ENCODE measurements at regions not wholly inside any gene's neighbourhood (a gene's known extent, or its start where the extent isn't known, plus 50 kb on each side); places are given as distances from the start of the nearest gene placed in this dataset.
"Not testable (repeated sequence)": the region's sequence is repeated elsewhere in the genome, so short reads cannot be mapped to it uniquely, and the experiment has no call there.

DNA sequence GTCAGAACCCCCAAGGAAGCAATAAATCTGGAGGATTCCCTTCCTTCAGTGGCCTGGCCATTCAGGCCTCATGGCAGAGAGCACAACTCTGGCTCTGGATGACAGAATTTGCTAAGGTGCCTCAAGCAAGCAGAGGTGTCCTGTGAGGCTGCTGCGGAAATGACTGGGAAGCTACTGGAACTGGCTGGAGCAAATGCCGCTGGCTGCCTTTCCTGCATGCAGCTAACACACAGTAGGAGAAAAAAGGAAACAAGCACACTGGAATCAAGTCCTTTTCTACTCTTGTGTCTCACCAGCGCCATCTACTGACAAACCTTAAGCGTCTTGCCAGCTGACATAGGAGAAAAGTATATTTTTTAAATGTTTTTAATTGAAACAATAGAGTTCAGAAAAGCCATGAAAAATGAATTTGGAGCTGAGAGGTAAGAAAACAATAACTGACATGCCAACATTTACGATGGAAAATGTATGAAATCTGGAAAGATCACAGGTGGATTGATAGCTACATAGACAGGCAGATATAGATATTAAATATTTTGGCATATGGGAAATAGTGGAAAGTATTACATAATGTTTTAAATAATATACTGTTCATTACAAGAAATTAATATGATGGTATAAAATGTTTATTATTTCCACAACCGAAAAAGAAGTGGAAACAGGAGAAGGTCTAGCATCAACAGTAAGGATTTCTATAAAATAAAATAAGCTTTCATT, 951.6 kb downstream of the ANKRD7 start:
- DNase-seq: peak; percentile 26

DNA sequence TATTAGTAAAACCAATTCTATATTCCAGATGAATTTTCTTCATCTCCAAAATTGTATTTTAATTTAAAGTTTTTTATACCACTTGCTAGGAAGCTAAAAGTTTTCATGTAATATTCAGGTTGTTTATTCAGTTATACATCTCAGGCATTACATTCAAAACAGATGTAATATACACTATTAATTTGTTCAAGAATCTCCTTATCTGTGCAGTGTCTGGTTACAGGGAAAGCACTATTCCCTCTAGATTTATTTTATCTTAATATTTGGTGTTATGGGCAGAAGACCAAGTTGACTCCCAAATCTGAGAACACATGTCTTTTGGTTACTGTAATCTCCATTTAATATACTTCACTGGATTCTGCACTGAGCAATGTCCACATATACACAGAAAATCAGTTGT, 953.4 kb downstream of the ANKRD7 start:
- no peak for DNase-seq

DNA sequence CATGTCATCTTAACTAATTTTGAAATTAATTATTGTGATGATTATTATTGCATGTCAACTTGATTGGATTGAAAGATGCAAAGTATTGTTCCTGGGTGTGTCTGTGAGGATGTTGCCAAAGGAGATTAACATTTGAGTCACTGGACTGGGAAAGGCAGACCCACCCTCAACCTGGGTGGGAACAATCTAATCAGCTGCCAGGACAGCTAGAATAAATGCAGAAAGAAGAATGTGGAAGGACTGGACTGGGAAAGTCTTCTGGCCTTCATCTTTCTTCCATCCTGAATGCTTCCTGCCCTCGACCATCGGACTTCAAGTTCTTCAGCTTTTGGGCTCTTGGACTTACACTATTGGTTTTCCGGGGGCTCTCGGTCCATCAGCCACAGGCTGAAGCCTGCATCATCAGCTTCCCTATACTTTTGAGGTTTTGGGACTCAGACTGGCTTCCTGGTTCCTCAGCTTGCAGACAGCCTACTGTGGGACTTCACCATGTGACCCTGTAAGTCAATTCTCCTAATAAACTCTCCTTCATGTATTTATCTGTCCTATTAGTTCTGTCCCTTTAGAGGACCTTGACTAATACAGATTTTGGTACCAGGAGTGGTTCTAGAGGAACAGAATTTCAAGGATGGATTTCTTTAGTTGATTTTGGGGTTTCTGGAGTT, 959.8 kb downstream of the ANKRD7 start:
- DNase-seq: no peak

DNA sequence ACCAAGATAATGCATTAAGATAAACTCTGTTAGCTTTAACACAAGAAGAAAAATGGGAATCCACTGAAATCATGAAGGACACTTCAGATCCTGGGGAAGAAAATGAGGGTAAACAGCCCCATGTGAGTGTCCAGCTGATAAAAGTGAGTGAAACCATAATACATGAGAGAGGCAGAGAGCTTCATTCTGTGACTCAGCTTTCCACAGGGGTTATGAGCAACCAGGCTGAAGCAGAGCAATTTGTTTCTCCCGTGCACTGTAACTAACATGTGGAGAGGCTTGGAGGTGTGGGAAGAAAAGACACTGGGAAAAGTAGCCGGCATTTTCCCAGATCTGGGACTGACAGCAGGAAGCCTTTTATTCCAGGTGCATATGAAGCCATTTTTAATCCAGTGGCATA, 971.7 kb downstream of the ANKRD7 start:
- DNase-seq: no peak

DNA sequence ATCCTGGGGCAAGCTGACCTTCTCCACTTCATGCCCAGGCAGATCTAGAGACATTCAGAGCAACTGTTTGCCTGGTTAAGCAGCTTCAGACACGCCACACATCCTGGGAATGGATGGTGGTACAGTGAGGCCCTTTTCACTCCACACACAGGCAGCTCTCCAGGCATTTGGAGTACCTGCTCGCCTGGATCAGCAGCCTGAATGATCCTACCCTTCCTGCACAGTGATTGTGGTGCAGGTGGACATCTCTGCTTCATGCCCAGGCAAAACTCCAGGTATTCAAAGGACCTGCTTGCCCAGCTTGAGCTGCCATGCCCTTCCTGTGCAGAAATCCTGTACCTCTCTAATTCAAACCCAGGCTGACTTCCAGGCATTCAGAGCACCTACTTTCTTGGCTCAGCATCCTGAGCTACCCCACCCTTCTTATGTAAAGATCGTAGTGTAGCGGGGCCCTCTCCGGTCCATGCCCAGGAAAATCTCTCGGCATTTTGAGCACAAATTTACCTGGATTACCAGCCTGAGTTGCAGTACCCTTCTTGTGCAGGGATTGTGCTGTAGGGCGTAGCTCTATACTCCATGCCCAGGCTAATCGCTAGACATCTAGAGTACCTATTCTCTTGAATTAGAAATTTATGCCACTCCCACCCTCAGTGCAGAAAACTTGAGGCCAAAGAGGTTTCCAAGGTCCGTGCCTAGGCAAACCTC, 972.8 kb downstream of the ANKRD7 start:
- DNase-seq: no peak

DNA sequence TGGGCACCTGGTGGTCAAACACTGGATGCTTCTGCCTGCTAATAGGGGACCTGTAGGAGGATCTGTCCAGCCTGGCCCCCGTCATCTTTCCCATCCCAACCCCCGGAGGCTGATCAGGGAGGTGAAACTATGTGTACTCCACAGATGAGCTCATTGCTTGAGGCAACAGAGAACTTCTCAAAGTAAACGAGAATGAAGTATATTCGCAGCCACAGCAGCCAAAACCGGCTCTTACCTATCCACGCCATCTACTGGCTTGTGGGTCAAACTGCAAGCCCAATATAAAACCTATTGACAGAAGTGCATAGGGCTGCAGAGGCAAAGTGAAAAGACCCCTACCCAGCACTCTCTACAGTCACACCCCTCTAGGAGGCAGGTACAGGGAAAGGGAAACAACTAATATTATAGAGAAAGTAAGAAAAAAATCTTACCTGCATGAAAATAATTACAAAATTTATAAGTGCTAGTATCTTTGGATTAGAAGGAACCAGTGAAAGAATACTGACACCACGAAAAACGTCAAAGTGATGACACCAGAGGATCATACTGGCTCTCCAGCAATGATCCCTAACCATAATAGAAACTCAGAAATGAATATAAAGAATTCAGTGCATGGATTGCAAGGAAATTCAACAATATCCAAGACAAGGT, 973.5 kb downstream of the ANKRD7 start:
- DNase-seq: peak; percentile 30

DNA sequence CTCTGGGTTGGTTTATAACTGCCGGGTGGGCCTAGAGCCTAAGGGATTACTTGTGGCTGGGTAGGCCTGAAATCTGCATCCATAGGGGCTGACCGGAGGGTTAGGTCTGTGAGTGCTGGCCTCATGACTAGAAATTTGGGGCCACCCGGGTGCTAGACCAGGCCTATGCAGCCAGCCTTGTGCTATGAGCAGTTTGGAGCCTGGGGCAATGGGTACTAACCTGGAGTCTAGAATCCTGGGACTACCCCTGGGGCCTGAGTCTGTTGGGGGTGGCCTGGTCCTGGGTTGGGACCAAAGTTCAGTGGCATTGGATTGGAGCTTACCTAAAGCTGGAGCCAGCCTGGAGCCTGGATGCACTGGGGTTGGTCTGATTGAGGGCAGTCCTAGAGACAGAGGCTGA, 995.2 kb downstream of the ANKRD7 start:
- no peak for DNase-seq

DNA sequence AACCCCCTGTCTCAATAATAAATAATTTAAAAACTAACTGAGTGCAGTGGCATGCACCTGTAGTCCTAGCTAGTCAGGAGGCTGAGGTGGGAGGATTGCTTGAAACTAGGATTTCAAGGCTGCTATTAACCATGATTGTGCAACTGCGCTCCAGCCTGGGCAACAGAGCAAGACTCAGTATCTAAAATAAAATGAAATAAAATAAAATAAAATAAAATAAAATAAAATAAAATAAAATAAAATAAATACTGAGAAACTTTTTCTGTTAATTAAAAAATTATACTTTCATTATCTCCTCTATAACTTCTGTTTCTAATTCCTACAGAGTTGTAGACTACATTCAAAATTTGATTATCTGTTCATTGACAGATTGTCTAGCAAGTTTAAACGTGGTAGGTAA, 999.4 kb downstream of the ANKRD7 start:
- no peak for DNase-seq

DNA sequence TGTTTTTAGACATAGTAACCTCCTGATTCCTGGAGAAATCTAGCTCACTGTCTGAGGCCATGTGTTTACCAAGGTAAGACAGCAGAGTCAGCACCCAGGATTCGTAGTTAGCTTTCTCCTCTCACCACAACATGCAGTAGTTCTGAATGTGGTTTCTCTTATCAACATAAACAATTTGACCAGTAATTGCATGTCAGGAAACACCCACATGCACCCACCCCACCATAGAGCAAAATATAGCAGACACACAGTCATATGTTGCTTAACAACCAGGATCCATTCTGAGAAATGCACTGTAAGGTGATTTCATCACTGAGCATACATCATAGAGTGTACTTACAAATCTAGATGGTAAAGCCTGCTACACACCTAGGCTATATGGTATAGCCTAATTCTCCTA, 1004.0 kb downstream of the ANKRD7 start:
- no peak for DNase-seq

DNA sequence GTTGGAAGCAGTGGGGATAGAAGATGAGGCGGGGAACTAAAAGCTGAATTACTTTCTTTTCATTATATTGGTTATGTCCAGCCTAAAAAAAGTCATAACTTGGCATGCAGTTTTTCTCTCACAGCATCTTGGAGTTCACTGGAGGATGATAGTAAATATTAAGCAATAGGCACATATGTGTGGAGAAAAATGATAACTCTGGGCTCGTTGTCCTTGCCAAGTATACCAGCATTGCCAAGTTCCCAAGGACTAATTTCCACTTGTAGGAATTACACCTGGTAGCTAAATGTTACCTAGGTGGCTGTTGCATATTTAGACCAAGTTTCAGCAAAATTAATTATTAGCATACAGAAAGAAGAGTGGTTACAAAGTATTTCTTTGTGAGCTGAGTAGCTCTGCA, 1007.6 kb downstream of the ANKRD7 start:
- no peak for DNase-seq

DNA sequence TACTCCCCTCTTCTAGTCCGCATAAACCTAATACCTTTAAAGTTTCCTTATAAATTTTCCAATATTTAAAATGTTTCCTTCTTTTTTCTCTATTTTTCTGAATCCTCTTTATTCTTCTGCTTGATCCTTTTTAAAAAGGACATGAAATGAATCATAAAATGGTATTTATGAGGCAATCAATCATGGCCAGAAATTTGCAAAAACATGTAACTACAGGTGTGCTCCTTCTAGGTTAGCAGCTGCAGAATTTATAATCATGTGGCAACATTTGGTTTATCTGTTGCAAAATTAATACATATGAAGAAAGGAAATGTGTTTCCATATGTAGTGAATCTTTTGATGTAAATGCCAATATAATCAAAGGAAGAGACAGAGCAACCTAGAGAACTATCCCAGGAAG, 1008.5 kb downstream of the ANKRD7 start:
- DNase-seq: no peak

DNA sequence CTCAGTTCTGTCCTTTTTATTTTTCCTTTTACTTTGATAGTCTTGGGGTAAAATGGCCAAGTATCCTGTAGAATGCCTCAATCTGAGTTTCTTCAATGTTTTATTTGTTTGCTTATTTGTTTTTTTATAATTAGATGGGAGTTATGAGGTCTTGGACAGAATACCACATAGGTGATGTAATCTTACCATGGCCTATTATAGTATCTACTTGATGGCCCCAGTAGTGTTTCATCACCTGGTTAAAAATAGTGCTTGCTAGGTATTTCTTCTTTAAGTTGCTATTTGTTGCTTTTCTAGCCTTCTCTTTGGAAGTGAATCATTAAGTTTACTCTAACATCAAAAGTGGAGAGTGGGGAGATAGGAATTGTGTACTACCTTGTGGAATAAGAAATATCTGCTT, 1020.0 kb upstream of the KCND2 start:
- no peak for DNase-seq

DNA sequence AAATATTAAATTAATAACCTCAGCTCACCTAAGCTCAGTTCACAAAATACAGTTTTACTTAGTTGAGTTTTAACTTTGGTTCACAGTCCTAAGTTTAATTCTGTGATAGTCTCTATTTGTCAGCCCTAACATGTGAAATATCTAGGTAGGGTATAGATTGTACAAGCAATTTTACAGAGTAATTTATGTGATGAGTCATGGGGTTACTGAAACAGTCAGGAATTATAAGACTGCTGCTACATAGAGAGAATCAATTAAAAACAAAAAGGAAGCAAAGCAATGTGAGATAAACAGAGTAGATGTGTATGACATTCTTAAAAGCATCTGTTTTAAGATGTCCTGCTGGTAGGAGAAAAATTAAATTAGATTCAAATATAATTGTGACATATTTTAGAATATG, 1018.2 kb upstream of the KCND2 start:
- DNase-seq: no peak

DNA sequence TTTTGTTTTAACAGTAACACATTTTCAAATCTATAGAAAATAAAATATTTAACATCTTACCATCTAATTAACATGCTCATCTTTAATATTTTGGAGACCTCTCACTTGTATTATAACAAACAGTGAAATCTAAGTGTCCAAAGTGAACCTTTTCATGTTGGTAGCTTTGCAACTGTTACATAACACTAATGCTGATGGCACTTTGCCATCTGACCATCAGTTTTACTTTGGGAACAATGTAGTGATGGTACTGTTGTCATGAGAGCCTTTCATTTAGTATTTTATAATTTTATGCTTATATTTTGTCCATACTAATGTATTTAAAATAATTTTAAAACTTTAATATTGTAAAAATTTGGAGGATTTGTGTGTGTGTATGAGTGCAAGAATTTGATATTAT, 1017.0 kb upstream of the KCND2 start:
- no peak for DNase-seq

DNA sequence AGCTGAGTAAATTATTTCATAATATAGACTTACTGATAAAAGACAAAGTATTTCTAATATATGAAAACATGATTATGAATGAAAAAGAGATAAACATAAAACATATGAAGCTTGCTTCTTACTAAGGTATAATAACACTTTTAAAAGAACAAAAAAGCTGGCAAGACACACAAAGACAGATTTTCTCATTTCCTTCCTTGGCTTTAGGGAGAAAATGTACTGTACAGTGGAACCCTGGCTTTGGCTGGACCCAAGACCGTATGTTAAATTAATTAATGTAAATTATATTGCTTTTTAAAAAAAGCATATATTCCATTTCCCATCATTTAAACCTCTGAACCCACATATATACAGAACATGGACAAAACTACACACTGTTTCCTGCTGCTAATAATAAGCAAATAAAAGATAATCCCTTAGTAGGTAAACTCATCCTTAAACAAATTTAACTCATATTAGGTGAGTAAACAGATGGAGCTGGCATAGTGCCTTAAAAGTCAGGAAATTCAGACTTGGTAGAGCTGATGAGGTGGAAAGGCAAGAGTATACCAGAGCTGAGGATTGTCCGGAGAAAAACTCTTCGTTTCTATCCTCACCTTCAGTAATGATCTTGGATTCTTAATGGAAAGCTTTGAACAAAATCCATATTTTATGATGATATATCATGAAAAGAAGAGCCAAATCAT, 1016.4 kb upstream of the KCND2 start:
- no peak for DNase-seq

DNA sequence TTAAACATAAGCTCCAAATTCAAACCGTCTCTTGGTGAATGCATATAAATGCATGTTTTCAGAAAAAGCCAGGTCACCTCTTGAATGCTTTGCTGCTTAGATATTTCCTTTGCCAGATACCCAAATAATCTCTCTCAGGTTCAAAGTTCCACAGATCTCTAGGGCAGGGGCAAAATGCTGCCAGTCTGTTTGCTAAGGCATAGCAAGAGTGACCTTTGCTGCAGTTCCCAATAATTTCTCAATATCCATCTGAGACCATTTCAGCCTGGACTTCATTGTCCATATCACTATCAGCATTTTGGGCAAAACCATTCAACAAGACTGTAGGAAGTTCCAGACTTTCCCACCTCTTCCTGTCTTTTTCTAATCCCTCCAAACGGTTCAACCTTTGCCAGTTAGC, 1006.2 kb upstream of the KCND2 start:
- not testable (repeated sequence) for DNase-seq

DNA sequence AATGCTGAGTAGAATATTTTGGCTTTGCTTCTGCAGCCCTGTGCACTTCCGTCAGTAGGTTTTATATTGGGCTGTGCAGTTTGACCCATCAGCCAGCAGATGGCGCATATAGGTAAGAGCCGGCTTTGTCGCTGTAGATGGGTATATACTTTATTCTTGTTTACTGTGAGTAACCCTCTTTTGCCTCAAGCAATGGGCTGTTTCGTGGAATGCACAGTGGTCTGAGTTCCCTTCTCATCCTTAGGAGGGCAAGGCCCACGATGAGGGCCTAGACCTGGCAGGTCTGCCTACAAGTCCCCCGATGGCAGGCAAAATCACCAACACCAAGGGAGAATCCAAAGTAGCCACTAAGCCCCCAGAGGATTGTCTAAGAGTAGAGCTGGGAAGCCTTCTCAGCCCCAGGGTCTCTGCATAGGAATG, 1002.9 kb upstream of the KCND2 start:
- peak; percentile 67 for DNase-seq

DNA sequence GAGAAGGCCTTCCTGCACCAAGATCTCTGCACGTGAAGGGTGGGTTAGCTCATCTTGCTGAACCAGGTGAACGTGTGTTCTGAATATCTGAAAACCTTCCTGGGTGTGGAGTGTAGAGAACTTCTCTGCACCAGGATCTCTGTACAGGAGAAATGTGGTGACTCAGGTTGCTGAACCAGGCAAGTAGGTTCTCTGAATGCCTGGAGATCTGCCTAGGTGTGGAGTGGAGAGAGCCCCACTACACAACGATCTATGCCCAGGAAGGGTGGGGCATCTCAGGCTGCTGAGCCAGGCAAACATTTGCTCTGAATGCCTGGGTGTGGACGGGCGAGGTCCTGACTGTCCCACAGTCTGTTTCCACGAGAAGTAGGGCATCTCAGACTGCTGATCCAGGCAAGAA, 1002.3 kb upstream of the KCND2 start:
- no peak for DNase-seq

DNA sequence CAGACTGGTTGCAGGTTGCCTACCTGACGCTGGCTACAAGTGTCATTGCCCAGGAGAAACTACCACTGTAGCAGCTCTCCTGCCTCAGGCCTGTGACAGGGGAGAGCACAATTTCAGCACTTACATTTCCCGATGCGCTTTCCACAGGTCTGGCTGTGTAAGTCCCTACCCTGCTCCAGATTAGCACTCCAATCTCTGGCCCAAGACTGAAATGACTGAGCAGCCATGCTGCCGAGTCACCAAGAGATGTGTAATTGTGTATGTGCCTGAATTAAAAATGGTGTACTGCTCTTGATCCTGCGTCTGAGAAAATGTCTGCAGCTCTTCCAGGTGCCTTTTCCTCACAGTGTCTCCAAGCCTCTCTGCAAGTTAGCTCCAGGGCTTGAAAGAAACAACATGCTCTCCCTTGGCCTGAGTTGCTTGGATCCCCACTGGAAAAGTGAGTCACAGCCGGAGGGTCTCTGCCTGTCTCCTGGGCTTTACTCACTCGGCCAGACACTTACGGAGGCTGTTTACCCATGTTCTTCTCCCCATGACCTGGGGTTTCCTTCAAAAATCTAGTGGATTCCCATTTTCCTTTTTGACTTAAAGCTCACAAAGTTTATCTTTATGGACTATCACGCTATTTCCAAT, 1001.7 kb upstream of the KCND2 start:
- no peak for DNase-seq

DNA sequence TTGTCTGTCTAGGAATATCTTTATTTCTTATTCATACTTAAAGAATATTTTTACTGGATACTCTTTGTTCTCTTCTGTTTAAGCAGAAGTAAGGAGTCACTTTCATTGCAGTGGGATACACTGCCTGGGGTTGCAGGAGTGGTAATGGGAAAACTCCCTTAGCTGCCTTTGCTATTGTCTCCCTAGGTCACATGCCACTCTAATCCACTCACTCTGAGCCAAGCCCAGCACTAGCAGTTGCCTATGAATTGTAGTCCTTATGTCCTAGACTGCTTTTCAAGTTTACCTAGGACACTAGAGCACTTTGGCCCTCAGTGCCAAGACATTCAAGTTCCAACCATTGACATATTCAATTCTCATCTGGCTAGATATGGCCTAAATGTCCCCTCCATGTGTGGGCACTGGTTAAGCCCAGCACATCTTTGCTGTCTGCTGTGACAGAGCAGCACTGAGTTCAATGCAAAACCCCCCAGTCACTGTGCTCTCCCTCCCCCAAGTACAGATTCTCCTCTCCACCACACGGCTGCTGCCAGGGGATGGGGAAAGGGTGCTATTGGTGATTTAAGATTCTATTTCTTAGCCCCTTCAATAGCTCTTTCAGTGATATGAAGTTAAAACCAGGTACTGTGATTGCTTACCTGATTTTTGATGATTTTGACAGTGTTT, 991.7 kb upstream of the KCND2 start:
- DNase-seq: no peak

DNA sequence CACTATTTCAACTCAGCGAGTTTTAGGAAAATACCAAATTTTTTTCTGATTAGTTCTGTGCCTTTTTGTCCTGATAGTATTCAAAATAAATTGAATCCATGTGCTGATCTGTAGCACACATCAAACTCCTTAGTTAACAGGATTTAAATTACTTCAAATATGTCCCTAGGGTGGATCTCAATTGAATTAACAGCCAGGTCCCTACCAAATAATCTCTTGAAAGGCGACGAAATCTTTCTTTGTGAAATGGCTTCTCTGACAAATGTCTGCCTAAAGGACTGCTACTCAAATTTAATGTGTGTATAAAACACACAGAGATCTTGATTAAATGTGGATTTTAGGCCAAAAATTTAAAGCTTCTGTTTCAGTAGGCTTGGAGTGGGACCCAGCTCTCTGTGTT, 989.6 kb upstream of the KCND2 start:
- DNase-seq: no peak

DNA sequence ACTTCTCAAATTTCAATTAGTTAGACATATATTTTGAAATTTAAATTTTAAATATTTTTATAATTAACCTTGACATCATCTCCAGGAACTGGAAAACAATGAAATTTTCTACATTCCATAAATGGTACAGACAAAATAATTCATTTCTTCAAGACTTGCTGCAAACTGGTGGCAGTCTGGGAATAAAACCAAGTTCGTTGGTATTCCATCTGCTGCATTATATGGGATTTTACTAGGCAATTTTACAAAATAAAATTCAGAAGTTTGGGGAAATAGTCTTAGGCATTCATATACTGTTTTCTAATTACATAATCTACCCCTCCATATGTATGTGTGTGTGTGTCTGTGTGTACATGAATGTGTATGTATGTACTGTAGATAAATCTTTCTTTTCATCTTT, 984.6 kb upstream of the KCND2 start:
- DNase-seq: no peak
